ENCODE measurements at regions not wholly inside any gene's neighbourhood (a gene's known extent, or its start where the extent isn't known, plus 50 kb on each side); places are given as distances from the start of the nearest gene placed in this dataset.

DNA sequence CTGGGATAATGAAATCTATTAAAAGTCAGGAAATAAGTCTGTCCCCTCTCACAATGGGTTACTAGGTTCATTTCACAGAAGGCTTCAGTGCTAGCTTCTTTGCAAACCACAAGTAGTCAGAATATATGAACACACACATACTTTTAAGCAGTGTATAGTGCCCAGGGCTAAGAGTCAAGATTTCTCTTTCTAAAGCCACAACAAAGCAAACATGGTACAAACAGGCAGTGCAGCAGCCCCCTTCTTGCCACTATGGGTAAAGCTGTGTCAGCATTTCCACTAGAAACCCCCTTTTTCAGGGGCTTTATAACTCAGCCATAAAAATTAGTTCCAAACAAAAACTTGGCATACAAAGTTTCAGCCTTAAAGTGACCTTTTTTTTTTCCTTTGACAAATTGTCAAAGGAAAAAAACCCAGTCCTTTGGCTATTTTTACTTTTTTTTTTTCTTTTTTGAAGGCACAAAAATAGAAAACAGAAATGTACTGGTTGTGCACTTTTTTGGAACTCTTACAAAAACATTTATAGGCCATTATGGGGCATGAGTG lies 315.4 kb downstream of the LMO4 start:
- no peaks in the 10 kb centered on the region for H3K36me3 ChIP-seq (ENCODE audit: control insufficient read depth in 1 of 2, insufficient read depth in 2 of 2, low read depth in 1 of 2, low read length in 2 of 2)
- H4K91ac ChIP-seq (ENCODE audit: low read length) = no peak overlapping the region
- H2BK15ac ChIP-seq (ENCODE audit: low read depth, poor library complexity, severe bottlenecking) = no peak overlapping the region
- H3K18ac ChIP-seq (ENCODE audit: low read depth in 1 of 2, low read length in 2 of 2) = no peak overlapping the region
- H2AFZ ChIP-seq (ENCODE audit: low read depth, low read length) = no peak overlapping the region
- H3K4me1 ChIP-seq (ENCODE audit: control insufficient read depth, insufficient read depth, low read depth, low read length) = no peaks in the 10 kb centered on the region
- H2BK5ac ChIP-seq (ENCODE audit: low read depth, low read length, poor library complexity, severe bottlenecking) = no peak overlapping the region
- H3K4ac ChIP-seq (ENCODE audit: low read depth in 1 of 2, low read length in 2 of 2) = no peak overlapping the region
- H2BK12ac ChIP-seq (ENCODE audit: low read length in 2 of 2) = no peak overlapping the region
- H3K27me3 ChIP-seq (ENCODE audit: control insufficient read depth in 1 of 2, insufficient read depth in 1 of 2, low read length in 2 of 2) = no peaks in the 10 kb centered on the region
- H4K8ac ChIP-seq (ENCODE audit: low read length) = no peak overlapping the region
- H3K9ac ChIP-seq (ENCODE audit: low read length) = peak overlapping the region; percentile 60
- H3K4me2 ChIP-seq (ENCODE audit: low read length, poor library complexity, severe bottlenecking) = no peak overlapping the region
- H3K23ac ChIP-seq (ENCODE audit: low read length in 2 of 2) = no peak overlapping the region
- no peak overlapping the region for H3K14ac ChIP-seq (ENCODE audit: low read length in 2 of 2)
- no peak for DNase-seq
- no peak overlapping the region for H3K4me3 ChIP-seq (ENCODE audit: insufficient read depth in 1 of 2, low read depth in 1 of 2, low read length in 2 of 2)
- H3K79me1 ChIP-seq (replicated peaks; ENCODE audit: low read length, poor library complexity, severe bottlenecking) = no peaks in the 10 kb centered on the region
- no peak overlapping the region for H3K27ac ChIP-seq (ENCODE audit: low read length, poor library complexity, severe bottlenecking)
- no peaks in the 10 kb centered on the region for H3K9me3 ChIP-seq (ENCODE audit: control insufficient read depth, low read length)
- H2BK120ac ChIP-seq (ENCODE audit: low read depth, low read length) = no peak overlapping the region
- H2AK5ac ChIP-seq (ENCODE audit: low read length, severe bottlenecking) = no peak overlapping the region

DNA sequence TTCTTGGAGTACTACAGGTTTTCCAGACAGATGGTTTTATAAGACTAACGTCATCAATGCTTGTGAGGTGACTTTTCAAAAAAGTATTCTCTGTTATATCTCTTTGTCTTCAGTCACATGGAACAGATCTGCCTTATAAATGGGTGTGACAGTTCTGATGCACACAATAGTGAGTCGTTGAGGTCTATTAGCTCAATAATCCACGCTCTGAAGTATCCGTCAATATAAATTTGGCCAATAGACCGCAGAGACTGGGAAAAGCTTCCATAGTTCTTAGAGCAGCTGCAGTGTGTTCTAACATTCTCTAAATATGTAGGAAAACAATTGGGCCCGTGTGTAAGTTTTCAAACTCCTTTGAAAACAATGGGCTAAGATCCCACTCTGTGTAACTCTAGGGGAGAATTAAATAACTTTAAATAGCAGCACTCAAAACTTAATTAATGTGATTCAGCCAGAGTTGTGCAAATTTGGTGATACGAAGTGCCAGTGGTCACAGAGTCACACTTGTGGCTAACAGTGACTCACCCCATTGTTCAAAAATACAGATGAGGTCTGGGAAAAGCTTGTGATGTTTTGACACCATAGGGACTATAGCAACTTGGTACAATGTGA lies 316.0 kb downstream of the LMO4 start:
- peak overlapping the region; percentile 31 for H2BK5ac ChIP-seq (ENCODE audit: low read depth, low read length, poor library complexity, severe bottlenecking)
- H4K91ac ChIP-seq (ENCODE audit: low read length) = no peak overlapping the region
- DNase-seq = peak; percentile 8
- H3K9me3 ChIP-seq (ENCODE audit: control insufficient read depth, low read length) = no peaks in the 10 kb centered on the region
- H3K79me1 ChIP-seq (replicated peaks; ENCODE audit: low read length, poor library complexity, severe bottlenecking) = no peaks in the 10 kb centered on the region
- H3K18ac ChIP-seq (ENCODE audit: low read depth in 1 of 2, low read length in 2 of 2) = no peak overlapping the region
- no peak overlapping the region for H4K8ac ChIP-seq (ENCODE audit: low read length)
- H3K27ac ChIP-seq (ENCODE audit: low read length, poor library complexity, severe bottlenecking) = no peak overlapping the region
- no peaks in the 10 kb centered on the region for H3K4me1 ChIP-seq (ENCODE audit: control insufficient read depth, insufficient read depth, low read depth, low read length)
- H3K4me3 ChIP-seq (ENCODE audit: insufficient read depth in 1 of 2, low read depth in 1 of 2, low read length in 2 of 2) = no peak overlapping the region
- no peak overlapping the region for H2AFZ ChIP-seq (ENCODE audit: low read depth, low read length)
- no peak overlapping the region for H3K4ac ChIP-seq (ENCODE audit: low read depth in 1 of 2, low read length in 2 of 2)
- H3K36me3 ChIP-seq (ENCODE audit: control insufficient read depth in 1 of 2, insufficient read depth in 2 of 2, low read depth in 1 of 2, low read length in 2 of 2) = no peaks in the 10 kb centered on the region
- no peak overlapping the region for H2AK5ac ChIP-seq (ENCODE audit: low read length, severe bottlenecking)
- H3K4me2 ChIP-seq (ENCODE audit: low read length, poor library complexity, severe bottlenecking) = no peak overlapping the region
- H2BK120ac ChIP-seq (ENCODE audit: low read depth, low read length) = no peak overlapping the region
- WGBS = 78% methylated on average over 7 of the region's 7 CpGs
- peak overlapping the region; percentile 60 for H3K9ac ChIP-seq (ENCODE audit: low read length)
- no peak overlapping the region for H2BK15ac ChIP-seq (ENCODE audit: low read depth, poor library complexity, severe bottlenecking)
- no peak overlapping the region for H3K14ac ChIP-seq (ENCODE audit: low read length in 2 of 2)
- H3K23ac ChIP-seq (ENCODE audit: low read length in 2 of 2) = no peak overlapping the region
- H3K27me3 ChIP-seq (ENCODE audit: control insufficient read depth in 1 of 2, insufficient read depth in 1 of 2, low read length in 2 of 2) = no peaks in the 10 kb centered on the region
- no peak overlapping the region for H2BK12ac ChIP-seq (ENCODE audit: low read length in 2 of 2)

DNA sequence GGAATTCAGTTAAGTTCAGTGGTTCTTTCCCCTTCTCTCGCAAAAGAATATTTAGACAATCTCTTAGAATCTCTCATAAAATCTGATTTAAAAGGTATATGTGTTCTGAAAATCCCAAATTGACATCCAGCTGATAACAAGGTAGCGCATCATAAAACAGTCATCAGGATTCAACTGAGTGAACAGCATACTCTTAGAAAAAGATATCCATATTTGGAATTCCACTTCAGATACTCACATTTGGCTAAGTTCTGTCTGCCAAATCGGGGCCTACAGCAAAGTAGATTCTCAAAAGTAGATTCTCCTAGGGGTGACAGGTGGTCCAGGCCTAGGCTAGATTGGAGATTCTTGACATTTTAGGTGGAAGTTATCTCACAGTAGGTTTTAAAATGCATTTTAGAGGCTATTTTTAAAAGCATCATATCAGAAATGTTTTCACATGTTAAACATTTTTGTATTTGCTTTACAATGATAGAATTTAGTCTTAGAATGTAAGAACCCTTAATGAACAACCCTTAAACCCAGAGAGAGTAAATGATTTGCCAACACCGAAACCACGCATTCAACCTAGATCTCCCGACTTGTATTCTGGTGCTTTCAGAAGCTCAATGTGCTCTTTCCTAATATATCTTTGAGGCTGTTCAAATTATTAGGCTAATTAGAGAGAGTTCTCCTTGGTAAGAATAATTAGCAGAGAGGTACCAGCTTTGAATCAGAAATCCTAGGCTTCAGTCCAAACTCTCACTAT lies 318.9 kb downstream of the LMO4 start:
- WGBS = 96% methylated on average over 6 of the region's 6 CpGs

DNA sequence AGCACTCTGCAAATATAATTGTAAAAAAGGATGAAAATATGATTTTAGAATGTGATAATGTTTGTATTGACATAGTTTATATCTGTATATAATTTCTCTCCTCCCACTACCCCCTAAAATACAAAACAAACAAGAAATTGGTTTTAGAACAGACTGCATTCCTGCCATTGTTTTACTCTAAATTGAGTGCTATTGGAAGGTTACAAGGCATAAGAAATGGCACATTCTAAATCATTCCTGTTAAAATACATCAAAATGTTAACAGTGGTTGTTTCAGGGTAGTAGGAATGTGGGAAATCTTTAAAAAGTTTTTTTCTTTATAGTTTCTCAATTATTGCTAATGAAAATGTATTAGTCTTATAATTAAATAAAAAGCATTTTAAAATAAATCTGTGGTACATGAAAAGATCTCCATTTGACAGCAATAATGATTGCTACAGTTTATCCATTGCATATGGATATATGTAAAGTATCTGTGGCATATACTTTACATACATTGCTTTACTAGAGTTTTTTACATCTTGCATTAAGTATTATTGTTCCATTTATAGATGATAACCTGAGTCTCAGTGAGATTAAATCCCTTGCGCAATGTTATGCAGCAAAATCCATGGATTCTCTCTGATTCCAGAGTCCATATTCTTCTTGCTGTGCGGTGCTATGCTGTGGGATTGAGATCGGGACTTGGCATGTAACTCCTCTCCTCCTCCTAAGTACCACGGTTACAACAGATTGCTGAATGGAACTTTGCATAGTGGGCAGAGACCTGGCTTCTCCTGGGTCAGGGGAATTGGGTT lies 319.8 kb downstream of the LMO4 start:
- no peak overlapping the region for H2BK12ac ChIP-seq (ENCODE audit: low read length in 2 of 2)
- no peak overlapping the region for H3K27ac ChIP-seq (ENCODE audit: low read length, poor library complexity, severe bottlenecking)
- H2BK120ac ChIP-seq (ENCODE audit: low read depth, low read length) = no peak overlapping the region
- H3K9ac ChIP-seq (ENCODE audit: low read length) = no peak overlapping the region
- no peaks in the 10 kb centered on the region for H3K79me1 ChIP-seq (replicated peaks; ENCODE audit: low read length, poor library complexity, severe bottlenecking)
- no peak overlapping the region for H3K4me3 ChIP-seq (ENCODE audit: insufficient read depth in 1 of 2, low read depth in 1 of 2, low read length in 2 of 2)
- no peak overlapping the region for H2AFZ ChIP-seq (ENCODE audit: low read depth, low read length)
- no peak overlapping the region for H3K18ac ChIP-seq (ENCODE audit: low read depth in 1 of 2, low read length in 2 of 2)
- H3K27me3 ChIP-seq (ENCODE audit: control insufficient read depth in 1 of 2, insufficient read depth in 1 of 2, low read length in 2 of 2) = no peaks in the 10 kb centered on the region
- no peak overlapping the region for H3K4me2 ChIP-seq (ENCODE audit: low read length, poor library complexity, severe bottlenecking)
- H2BK5ac ChIP-seq (ENCODE audit: low read depth, low read length, poor library complexity, severe bottlenecking) = no peak overlapping the region
- no peaks in the 10 kb centered on the region for H3K9me3 ChIP-seq (ENCODE audit: control insufficient read depth, low read length)
- H2BK15ac ChIP-seq (ENCODE audit: low read depth, poor library complexity, severe bottlenecking) = no peak overlapping the region
- no peak overlapping the region for H2AK5ac ChIP-seq (ENCODE audit: low read length, severe bottlenecking)
- no peaks in the 10 kb centered on the region for H3K4me1 ChIP-seq (ENCODE audit: control insufficient read depth, insufficient read depth, low read depth, low read length)
- no peak overlapping the region for H4K91ac ChIP-seq (ENCODE audit: low read length)
- DNase-seq = no peak
- no peak overlapping the region for H4K8ac ChIP-seq (ENCODE audit: low read length)
- H3K23ac ChIP-seq (ENCODE audit: low read length in 2 of 2) = no peak overlapping the region
- H3K36me3 ChIP-seq (ENCODE audit: control insufficient read depth in 1 of 2, insufficient read depth in 2 of 2, low read depth in 1 of 2, low read length in 2 of 2) = no peaks in the 10 kb centered on the region
- H3K14ac ChIP-seq (ENCODE audit: low read length in 2 of 2) = no peak overlapping the region
- no peak overlapping the region for H3K4ac ChIP-seq (ENCODE audit: low read depth in 1 of 2, low read length in 2 of 2)
- WGBS = 92% methylated on average over 4 of the region's 4 CpGs

More for the DNA sequence above, 318.9 kb downstream of the LMO4 start:
- H3K18ac ChIP-seq (ENCODE audit: low read depth in 1 of 2, low read length in 2 of 2) = no peak overlapping the region
- no peak overlapping the region for H4K91ac ChIP-seq (ENCODE audit: low read length)
- H2AK5ac ChIP-seq (ENCODE audit: low read length, severe bottlenecking) = no peak overlapping the region
- no peaks in the 10 kb centered on the region for H3K27me3 ChIP-seq (ENCODE audit: control insufficient read depth in 1 of 2, insufficient read depth in 1 of 2, low read length in 2 of 2)
- H3K9ac ChIP-seq (ENCODE audit: low read length) = no peak overlapping the region
- H3K4me1 ChIP-seq (ENCODE audit: control insufficient read depth, insufficient read depth, low read depth, low read length) = no peaks in the 10 kb centered on the region
- H2AFZ ChIP-seq (ENCODE audit: low read depth, low read length) = no peak overlapping the region
- no peaks in the 10 kb centered on the region for H3K9me3 ChIP-seq (ENCODE audit: control insufficient read depth, low read length)
- H3K23ac ChIP-seq (ENCODE audit: low read length in 2 of 2) = no peak overlapping the region
- H2BK5ac ChIP-seq (ENCODE audit: low read depth, low read length, poor library complexity, severe bottlenecking) = no peak overlapping the region
- no peaks in the 10 kb centered on the region for H3K79me1 ChIP-seq (replicated peaks; ENCODE audit: low read length, poor library complexity, severe bottlenecking)
- no peak overlapping the region for H3K27ac ChIP-seq (ENCODE audit: low read length, poor library complexity, severe bottlenecking)
- no peak overlapping the region for H2BK15ac ChIP-seq (ENCODE audit: low read depth, poor library complexity, severe bottlenecking)
- H3K4me3 ChIP-seq (ENCODE audit: insufficient read depth in 1 of 2, low read depth in 1 of 2, low read length in 2 of 2) = no peak overlapping the region
- no peaks in the 10 kb centered on the region for H3K36me3 ChIP-seq (ENCODE audit: control insufficient read depth in 1 of 2, insufficient read depth in 2 of 2, low read depth in 1 of 2, low read length in 2 of 2)
- no peak overlapping the region for H2BK12ac ChIP-seq (ENCODE audit: low read length in 2 of 2)
- no peak overlapping the region for H3K4me2 ChIP-seq (ENCODE audit: low read length, poor library complexity, severe bottlenecking)
- DNase-seq = no peak
- H2BK120ac ChIP-seq (ENCODE audit: low read depth, low read length) = no peak overlapping the region
- H3K4ac ChIP-seq (ENCODE audit: low read depth in 1 of 2, low read length in 2 of 2) = no peak overlapping the region
- H3K14ac ChIP-seq (ENCODE audit: low read length in 2 of 2) = no peak overlapping the region
- no peak overlapping the region for H4K8ac ChIP-seq (ENCODE audit: low read length)
